HG02981 (cell line): ENCODE measurements at regions not wholly inside any gene's neighbourhood (a gene's known extent, or its start where the extent isn't known, plus 50 kb on each side); places are given as distances from the start of the nearest gene placed in this dataset.
"Not testable (repeated sequence)": the region's sequence is repeated elsewhere in the genome, so short reads cannot be mapped to it uniquely, and the experiment has no call there.

ENCODE experiments used
- ATAC-seq: cut with Tn5 transposase; IDR thresholded peaks from one replicate; pipeline ENCODE4 v1.9.1; 2021; ENCODE audit warnings: mild to moderate bottlenecking, moderate library complexity; ENCODE audit not compliant: unreplicated experiment

DNA sequence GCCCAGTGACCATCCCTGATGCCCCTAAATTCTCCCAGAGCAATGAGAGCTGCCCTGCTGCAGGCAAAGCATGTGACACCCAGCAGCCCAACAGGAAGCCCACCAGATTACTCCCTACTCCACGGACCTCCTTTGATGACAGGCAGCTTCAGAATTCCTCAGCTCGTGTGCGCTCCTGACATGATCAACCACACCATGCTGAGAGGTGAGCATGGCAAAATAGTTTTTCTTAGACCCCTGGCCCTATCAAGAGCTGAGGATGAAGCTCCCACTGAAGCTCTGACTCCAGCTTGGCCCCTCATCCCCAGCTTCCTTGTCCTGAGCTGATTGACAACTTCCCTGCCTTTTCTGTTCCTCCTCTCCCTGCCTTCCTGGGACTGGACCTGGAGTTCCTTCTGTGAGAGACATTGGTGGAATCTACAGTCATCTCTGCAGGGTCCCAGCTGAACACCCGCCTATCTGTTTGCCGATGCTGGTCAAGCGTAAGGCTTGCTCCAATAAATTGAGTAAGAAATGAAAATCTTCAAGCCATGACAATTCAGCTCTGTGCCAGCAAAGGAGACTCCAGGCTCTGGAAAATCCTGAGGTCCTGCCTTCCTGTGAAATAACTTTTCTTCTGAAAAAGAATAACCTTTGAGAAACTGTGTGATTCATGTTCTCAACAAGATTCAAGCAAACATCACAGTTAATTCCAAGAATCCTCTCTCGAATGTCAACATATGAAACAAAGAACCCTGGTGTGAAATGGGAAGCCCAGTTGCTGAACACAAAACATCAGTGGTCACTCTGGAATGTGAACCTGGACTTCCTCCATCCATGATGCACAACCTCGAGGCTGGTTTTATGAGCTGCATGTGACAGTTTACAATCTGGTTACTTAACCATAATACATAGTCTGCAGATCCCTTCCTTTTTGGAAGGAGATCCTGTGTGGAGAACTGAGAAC is 201.1 kb downstream of the SPP2 start:
- ATAC-seq = no peak

DNA sequence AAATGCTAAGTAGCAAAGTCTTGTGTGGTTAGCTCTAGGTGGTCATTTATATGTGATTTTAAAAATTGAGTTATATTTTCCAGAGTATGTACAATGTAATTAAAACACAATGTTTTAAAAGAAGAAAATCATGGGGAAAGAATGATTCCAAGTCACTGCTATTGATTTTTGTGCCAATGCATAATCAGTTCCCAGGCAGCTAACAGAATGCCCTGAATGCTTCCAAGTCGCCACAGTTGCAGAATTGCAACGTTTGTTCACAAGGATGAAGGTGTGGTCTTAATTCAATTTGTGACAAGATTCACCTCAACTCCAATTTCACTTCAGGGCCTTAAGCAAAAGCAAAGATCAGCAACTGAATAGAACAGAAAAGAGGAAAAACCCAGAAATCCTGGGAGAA is 200.4 kb downstream of the SPP2 start:
- no peak for ATAC-seq

DNA sequence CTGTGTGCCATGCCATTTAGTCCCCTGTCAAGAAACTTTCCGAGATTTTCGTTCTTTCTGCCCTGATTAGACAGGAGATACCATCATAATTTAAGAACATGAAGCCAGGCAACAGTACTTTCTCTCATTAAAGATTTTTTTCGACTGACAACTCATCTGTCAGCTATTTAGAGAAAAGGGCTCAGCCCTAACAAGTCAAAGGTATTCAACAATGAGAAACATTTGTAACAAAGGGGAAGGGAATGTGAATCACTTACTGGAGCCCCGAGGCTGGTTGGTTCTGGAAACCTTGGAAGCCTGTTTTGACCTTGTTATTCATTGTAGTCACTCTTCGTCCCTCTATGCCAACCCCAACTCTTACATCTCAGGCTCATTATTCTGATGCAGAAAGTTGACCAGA is 199.4 kb downstream of the SPP2 start:
- no peak for ATAC-seq

DNA sequence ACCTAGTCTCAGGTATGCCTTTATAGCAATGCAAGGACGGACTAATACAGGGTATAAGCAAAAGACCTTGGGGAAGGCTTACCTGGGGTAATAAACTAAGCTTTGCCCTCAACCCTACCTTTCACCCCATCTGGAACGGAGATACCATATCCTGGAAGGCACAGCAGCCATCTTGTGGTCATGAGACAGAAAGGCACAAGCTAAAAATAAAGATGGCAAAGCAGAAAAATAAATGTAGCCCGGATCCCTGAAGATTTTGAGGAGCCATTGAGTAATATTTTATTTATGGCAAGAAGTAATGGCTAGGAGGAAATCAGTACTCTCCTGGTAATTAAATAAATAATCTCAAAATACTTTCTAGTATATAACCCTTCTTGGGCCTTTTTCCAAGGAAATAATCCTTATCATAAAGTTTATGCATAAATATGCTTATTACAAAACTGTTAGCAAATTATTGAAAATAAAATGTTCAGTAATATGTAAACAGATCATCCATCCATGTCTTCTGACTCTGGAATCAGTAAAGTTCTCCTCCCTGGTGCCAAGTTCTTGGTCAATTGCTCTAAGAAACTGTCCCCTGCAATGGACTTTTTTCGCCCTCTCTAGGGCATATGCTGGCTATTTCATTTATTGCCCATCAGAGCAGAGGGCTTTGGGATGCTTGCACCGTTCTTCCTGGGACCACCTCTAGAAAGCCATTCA is 198.7 kb downstream of the SPP2 start:
- no peak for ATAC-seq

DNA sequence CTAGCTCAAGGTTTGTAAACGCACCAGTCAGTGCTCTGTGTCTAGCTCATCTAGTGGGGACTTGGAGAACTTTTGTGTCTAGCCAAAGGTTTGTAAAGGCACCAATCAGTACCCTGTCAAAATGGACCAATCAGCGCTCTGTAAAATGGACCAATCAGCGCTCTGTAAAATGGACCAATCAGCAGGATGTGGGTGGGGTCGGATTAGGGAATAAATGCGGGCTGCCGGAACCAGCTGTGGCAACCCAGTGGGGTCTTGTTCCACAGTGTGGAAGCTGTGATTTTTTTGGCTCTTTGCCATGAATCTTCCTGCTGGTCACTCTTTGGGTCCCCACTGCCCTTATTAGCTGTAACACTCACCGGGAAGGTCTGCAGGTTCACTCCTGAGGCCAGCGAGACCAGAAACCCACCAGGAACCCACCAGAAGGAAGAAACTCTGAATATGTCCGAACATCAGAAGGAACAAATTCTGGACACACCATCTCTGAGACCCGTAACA is 197.8 kb downstream of the SPP2 start:
- not testable (repeated sequence) for ATAC-seq

DNA sequence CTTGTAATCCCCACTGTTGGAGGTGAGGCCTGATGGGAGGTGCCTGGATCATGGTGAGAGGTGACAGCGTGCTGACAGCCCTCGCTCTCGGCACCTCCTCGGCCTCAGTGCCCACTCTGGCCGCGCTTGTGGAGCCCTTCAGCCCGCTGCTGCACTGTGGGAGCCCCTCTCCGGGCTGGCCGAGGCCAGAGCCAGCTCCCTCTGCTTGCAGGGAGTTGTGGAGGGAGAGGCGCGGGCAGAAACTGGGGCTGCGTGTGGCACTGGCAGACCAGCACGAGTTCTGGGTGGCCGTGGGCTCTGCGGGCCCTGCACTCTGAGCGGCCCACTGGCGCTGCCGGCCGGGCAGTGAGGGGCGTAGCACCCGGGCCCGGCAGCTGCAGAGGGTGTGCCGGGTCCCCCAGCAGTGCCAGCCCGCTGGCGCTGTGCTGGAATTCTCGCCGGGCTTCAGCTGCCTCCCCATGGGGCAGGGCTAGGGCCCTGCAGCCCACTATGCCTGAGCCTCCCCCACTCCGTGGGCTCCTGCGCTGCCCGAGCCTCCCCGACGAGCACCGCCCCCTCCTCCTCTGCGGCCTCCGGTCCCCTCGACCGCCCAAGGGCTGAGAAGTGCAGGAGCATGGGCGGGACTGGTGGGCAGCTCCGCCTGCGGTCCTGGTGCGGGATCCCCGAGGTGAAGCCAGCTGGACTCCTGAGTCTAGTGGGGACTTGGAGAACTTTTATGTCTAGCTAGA is 197.1 kb downstream of the SPP2 start:
- ATAC-seq = no peak

DNA sequence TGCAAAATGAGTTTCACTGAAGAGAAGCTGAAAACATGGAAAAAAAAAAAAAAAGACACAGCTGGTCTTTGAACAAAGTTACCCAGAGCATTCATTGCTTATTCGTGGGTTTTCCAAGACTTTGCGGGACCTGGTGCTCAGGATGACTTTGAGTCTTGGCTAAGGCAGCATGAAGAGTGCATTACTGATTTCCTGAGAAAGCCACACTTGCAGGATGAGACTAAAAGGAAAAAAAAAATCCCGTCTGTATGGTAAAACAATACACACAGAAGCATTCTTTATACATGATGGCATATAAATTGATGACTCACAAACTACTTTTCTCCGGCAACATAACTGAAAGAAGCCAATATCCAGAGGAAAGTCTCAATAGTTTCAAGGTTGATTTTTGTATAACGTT is 195.4 kb downstream of the SPP2 start:
- ATAC-seq = no peak

DNA sequence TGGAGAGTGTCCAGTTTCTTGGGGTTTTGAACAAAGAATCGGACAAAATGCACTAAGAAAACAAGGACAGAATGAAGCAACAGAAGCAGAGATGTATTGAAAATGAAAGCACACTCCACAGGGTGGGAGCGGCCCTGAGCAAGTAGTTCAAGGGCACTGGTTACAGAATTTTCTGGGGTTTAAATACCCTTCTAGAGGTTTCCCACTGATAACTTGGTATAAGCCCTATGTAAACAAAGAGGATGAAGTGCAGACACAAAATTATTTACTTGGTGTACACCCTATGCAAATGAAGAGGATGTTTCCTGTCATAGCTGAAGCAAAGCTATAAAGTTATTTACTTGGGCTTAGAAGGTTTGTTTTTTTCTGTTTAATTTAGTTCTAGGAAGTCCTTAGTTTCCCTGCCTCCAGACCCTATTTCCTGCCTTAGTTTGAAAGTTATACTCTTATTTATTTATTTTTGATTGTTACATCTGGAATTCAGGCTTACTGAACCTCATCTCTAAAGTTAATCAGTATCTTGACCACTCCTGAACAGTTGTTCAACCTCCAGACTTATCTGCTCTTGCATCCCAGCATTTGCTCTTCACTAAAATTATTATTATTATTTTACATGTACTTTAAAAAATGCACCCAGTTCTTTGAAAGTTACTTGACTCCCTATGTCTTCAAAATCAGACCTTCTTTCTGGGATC is 193.5 kb downstream of the SPP2 start:
- ATAC-seq = no peak

DNA sequence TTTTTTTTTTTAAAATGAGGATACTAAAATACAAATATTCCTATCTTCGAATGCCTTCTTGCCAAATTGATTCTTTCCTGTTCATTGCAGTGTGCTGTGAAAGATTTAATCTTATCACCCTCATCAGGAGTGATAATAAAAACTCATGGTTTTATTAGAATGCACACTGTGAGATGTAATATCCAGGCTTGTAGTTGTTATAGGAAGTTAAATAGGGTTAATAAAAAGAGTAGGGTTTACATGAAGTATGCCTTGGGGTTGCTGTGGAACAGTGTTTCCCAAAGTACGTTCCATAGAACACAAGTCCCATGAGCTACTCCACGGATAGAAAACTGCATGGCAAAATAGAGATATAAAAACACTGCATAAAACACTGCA is 191.9 kb downstream of the SPP2 start:
- ATAC-seq = no peak

DNA sequence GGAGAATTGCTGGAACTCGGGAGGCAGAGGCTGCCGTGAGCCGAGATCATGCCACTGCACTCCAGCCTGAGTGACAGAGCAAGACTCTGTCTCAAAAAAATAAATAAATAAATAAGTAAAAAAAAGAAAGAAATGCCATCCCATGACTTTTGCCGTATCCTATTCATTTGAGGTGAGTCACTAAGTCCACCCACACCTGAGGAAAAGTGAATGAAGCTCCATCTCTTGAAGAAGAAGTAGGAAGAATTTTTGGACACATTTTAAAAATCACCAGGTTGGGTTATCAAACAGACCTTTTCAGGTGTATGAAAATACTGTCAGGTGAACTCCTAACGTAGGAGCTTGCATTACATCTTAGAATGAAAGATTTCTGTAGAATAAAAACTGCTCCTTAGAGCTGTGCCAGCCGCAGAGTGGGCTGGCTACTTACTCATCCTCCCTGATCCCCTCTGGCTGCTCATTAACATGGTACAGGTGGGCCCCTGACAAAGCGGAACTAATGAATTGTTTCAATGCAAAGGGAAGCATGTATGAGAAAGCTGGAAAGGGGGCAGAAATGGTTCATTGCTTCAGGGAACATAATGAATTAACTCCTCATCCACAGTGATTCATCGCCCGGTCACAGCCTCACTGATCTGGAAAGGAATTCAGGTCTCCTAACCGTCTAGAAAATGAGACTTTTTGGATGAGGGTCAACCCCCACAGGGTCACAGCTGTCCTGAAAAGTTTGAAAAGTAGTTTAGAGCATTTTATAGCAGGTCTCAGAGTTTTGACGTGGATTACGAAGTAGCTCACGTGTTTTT is 191.4 kb downstream of the SPP2 start:
- no peak for ATAC-seq

DNA sequence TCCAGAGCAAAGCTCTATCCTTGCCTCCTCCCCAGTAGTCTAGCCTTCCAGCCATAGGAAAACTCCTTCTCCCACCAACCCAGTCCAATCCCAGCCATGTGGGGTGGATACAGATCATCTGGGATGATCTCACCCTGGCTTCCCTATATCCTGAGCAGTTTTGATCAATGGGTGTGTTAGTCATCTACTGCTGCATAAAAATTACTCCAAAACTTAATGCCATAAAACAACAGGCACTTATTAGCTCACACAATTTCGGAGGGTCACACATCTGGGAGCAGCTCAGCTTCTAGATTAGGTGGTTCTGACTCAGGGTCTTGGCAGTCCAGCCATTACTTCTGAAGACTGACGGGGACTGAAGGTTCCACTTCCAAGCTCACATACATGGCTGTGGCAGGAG is 190.4 kb downstream of the SPP2 start:
- no peak for ATAC-seq

DNA sequence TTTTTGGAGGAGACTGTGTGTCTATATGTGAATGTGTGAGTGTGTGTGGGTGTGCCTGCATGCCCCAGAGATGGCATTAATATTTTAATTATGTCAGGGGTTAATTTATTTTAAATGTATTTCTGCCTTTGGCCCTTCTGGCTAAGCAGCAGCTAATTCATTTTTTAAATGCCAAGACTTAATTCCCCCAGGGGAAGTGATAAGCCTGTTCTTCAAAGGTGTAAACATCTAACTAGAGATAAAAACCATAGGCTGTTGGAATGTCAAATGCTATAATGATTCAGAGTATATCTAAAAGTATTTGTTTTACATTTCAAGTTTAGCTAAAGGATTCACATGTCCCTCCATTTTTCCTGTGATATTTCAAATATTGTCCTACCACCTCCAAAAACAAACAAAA is 184.7 kb downstream of the SPP2 start:
- ATAC-seq = no peak

DNA sequence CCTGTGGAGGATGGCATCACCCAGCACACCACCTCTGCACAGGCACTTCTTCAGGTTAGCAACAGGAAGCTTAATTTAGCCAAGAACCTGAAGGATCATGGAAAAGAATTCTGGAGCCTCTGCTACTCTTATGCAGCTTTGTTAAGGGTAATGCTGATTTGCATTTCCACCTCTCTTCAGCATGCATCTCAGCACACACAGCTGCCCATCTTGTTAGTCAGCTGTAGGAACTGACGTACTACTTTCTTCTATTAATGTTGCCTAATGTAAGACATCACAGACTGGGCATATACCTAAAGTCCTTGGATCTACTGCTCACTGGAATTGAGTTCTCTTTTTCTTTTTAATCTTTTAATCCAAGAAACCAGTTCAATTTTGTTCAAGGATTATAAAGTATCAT is 181.0 kb downstream of the SPP2 start:
- no peak for ATAC-seq

DNA sequence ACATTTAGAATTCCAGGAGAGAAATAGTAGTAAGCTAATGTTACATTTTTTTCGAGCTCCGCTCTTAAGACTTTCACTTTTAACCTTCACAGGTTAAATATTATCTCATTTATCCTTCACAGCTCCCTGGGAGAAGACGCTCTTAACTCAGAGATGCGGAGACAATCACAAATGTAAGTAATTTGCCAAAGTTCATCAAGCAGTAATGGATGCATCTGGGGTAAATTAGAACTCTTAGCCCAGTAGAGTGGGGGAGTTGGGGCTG is 168.5 kb downstream of the SPP2 start:
- no peak for ATAC-seq

DNA sequence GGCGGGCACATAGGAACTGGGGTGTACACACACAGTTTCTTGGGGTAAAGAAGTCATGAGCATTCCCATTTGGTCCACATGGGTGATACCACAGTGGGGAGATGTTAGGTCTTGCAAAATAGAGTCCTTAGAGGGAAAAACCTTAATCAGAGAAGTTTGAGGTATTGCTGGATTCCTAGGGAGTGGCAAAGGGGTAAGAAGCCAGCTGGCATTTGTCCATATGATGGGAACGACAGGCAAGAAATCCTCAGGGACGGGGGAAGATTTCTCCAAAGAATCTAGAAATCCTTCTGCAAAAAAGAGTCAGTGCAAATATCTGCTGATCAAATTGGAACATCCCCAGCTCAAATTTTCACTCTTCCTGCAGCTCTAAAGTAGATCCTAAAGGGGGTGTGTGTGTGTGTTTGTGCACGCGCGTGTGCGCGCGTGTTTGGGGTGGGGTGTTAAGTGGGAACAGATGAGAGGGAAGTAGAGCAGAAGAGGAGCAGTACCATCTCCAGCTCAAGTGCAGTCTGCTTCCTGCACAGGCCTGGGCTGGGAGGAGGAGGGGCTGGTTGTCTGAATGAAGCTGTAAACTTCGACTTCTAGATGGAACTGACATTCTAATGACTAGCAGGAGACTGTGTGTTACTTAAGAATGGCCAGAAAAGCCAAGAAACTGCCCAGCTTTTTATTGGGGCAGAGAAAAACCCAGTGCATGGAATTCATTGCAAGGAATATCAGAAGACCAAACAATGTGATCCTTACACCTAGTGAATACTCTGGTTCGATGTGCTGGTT is 168.0 kb downstream of the SPP2 start:
- no peak for ATAC-seq

DNA sequence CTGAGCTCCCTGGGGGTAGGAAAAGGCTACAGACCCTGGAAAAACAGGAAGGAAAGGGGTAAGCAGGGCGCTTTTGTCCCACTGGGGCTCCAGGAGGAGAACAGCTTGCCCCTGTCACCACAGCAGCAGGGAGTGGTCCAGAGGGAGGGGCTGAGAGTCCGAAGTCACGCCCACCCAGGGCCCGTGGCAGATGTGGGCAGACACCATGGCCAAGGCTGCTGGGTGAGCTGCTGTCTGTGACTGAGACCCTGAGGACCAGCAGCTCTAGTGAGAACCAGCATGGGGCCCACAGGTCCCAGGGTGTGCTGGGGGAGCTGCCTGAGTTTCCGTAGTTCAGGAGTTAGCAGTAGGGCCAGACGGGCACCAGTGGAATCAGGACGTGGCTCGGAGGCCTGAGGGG is 162.0 kb downstream of the SPP2 start:
- ATAC-seq = no peak

DNA sequence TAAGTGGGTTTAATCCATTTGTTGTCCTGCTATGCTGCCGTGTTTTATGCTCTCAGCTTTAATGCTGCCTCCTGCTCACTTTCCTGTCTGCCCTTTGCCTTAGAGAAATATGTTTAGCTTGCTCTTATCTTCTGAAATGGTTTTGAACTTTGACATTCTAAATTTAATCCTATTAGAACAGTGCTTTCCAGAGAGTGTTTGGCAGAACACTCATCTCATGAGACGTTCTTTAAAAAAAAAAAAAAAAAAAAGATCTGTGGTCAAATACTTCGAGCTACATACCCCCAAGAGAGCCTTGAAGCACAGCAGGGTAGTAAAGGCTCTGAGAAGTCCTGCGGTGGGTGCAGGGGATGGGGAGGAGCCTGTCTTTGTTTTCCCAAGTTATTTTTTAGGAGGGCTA is 161.3 kb downstream of the SPP2 start:
- ATAC-seq = no peak

DNA sequence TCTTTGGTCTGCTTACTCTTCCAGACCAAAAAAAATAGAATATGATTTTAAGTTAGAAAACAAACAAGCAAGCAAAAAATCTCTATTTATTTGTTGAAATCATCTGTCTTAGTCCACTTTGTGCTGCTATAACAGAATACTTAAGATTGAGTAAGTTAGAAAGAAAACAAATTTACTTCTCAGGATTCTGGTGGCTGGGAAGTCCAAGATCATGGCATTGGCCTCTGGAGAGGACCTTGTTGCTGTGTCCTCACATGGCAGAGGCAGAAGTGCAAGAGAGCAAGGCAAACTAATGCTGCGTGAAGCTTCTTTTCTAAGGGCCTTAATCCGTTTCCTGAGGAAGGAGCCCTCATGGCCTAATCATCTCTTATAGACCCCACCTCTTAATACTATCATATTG is 156.2 kb downstream of the SPP2 start:
- ATAC-seq = no peak

DNA sequence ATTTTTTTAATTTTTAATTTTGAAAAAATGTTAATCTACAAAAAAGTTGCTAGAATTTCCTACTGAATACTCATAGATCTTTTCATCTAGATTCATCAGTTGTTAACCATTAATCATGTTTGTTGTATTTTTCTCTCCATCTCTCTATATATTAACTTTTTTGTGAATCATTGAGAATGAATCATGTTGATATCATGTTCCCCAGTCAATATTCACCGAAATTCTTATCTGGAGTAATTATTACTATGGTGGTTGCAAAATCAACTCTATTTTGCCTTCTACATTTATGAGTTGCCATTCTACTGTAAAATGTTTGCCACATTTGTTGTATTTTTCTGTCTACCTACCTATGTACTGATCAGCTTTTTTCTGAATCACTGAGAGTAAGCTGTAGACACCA is 154.0 kb downstream of the SPP2 start:
- ATAC-seq = no peak
